ENCODE measurements at regions not wholly inside any gene's neighbourhood (a gene's known extent, or its start where the extent isn't known, plus 50 kb on each side); places are given as distances from the start of the nearest gene placed in this dataset.

DNA sequence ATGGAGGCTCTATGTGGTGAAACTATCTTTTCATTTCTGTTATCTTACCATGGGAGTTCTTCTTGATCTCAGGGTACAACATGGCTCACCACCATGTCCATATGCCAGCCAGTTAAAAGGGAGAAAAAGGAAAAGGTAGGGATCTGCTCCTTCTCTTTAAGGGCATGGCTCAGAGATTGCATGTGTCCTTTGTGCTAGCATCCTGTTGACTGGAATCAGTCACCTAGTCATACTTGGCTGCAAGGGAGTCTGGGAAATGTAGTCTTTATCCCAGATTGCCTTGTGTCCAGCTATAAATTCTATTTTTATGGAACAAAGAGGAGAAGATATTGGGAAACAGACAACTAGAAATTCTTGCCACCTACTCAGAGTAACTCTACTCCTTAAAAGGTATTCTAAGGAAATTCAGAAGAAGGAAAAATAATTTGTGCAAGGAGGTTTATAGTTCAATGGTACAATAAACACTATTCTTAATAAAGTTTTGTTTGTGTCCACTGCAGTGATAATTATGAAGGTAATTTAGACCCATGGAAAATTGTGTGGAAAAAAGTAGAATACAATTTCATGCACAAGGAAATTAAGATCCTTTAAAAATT lies 86.4 kb upstream of the RPH3A start:
- Histone ChIP-seq H3K36me3 (ENCODE audit: insufficient read depth, low read length) (no peaks in the 10 kb centered on the region), H4K20me1 (ENCODE audit: insufficient read depth) (no peaks in the 10 kb centered on the region), H3K9ac (ENCODE audit: low read length) (no peak overlapping the region), H3K79me2 (replicated peaks; ENCODE audit: insufficient read depth, low read length) (no peaks in the 10 kb centered on the region), H3K9me2 (ENCODE audit: insufficient read depth, low read length) (no peaks in the 10 kb centered on the region), H3K27me3 (ENCODE audit: insufficient read depth, low read depth, low read length) (no peaks in the 10 kb centered on the region), H3K27ac (ENCODE audit: low read length) (no peak overlapping the region), H3K4me3 (ENCODE audit: low read length) (no peak overlapping the region), H3K4me2 (ENCODE audit: low read length) (no peak overlapping the region), H3F3A (ENCODE audit: insufficient read depth, low read length, poor library complexity, severe bottlenecking) (no peaks in the 10 kb centered on the region), H3K9me3 (ENCODE audit: low read length) (no peaks in the 10 kb centered on the region), H2AFZ (ENCODE audit: low read depth, low read length) (no peak overlapping the region)
- no peak for TF ChIP-seq RAD21 (conservative IDR thresholded peaks at IDR 0.05)
- TF ChIP-seq, protein P1, sequence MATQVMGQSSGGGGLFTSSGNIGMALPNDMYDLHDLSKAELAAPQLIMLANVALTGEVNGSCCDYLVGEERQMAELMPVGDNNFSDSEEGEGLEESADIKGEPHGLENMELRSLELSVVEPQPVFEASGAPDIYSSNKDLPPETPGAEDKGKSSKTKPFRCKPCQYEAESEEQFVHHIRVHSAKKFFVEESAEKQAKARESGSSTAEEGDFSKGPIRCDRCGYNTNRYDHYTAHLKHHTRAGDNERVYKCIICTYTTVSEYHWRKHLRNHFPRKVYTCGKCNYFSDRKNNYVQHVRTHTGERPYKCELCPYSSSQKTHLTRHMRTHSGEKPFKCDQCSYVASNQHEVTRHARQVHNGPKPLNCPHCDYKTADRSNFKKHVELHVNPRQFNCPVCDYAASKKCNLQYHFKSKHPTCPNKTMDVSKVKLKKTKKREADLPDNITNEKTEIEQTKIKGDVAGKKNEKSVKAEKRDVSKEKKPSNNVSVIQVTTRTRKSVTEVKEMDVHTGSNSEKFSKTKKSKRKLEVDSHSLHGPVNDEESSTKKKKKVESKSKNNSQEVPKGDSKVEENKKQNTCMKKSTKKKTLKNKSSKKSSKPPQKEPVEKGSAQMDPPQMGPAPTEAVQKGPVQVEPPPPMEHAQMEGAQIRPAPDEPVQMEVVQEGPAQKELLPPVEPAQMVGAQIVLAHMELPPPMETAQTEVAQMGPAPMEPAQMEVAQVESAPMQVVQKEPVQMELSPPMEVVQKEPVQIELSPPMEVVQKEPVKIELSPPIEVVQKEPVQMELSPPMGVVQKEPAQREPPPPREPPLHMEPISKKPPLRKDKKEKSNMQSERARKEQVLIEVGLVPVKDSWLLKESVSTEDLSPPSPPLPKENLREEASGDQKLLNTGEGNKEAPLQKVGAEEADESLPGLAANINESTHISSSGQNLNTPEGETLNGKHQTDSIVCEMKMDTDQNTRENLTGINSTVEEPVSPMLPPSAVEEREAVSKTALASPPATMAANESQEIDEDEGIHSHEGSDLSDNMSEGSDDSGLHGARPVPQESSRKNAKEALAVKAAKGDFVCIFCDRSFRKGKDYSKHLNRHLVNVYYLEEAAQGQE (IDR thresholded peaks at IDR 0.05; ENCODE audit: borderline replicate concordance): no peak
- no peak for TF ChIP-seq POLR2AphosphoS5 (IDR thresholded peaks at IDR 0.05)
- TF ChIP-seq, protein P2, sequence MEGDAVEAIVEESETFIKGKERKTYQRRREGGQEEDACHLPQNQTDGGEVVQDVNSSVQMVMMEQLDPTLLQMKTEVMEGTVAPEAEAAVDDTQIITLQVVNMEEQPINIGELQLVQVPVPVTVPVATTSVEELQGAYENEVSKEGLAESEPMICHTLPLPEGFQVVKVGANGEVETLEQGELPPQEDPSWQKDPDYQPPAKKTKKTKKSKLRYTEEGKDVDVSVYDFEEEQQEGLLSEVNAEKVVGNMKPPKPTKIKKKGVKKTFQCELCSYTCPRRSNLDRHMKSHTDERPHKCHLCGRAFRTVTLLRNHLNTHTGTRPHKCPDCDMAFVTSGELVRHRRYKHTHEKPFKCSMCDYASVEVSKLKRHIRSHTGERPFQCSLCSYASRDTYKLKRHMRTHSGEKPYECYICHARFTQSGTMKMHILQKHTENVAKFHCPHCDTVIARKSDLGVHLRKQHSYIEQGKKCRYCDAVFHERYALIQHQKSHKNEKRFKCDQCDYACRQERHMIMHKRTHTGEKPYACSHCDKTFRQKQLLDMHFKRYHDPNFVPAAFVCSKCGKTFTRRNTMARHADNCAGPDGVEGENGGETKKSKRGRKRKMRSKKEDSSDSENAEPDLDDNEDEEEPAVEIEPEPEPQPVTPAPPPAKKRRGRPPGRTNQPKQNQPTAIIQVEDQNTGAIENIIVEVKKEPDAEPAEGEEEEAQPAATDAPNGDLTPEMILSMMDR (IDR thresholded peaks at IDR 0.05; ENCODE audit: poor library complexity, severe bottlenecking): no peak
- no peak for TF ChIP-seq SMC3 (conservative IDR thresholded peaks at IDR 0.05; ENCODE audit: poor library complexity)
- no peak for TF ChIP-seq EZH2 (IDR thresholded peaks at IDR 0.05; ENCODE audit: borderline replicate concordance, insufficient read depth, low read length, poor library complexity, severe bottlenecking)
- no peak for TF ChIP-seq TAF1 (IDR thresholded peaks at IDR 0.05; ENCODE audit: low read depth)
- TF ChIP-seq MXI1 (conservative IDR thresholded peaks at IDR 0.05; ENCODE audit: poor library complexity, severe bottlenecking): no peak
- TF ChIP-seq EP300 (conservative IDR thresholded peaks at IDR 0.05; ENCODE audit: poor library complexity, severe bottlenecking): no peak

DNA sequence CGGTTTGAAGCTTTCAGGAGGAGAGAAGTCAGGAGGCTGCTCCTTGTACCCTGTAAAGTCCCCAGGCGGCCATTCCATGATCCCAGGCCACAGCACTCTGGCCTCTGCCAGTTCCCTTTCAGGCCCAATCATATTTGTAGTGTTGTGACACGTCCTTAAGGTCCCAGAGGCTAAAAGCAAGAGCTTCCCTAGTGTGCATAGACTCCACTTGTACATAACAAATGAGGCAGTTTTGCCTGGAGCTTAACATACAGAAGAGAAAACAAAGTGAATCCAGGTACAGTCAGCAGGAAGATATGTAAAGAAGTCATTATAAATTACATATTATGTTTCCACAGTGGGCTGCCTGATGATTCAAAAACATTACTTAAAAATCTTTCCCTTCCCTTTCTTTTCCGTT lies 81.1 kb upstream of the RPH3A start:
- Histone ChIP-seq H3K27me3 (ENCODE audit: insufficient read depth, low read depth, low read length) (no peaks in the 10 kb centered on the region), H3F3A (ENCODE audit: insufficient read depth, low read length, poor library complexity, severe bottlenecking) (no peaks in the 10 kb centered on the region), H3K27ac (ENCODE audit: low read length) (no peak overlapping the region), H3K79me2 (replicated peaks; ENCODE audit: insufficient read depth, low read length) (no peaks in the 10 kb centered on the region), H3K36me3 (ENCODE audit: insufficient read depth, low read length) (no peaks in the 10 kb centered on the region), H3K9ac (ENCODE audit: low read length) (no peak overlapping the region), H3K4me3 (ENCODE audit: low read length) (no peak overlapping the region), H3K9me3 (ENCODE audit: low read length) (no peaks in the 10 kb centered on the region), H4K20me1 (ENCODE audit: insufficient read depth) (no peaks in the 10 kb centered on the region), H2AFZ (ENCODE audit: low read depth, low read length) (no peak overlapping the region), H3K4me2 (ENCODE audit: low read length) (no peak overlapping the region), H3K9me2 (ENCODE audit: insufficient read depth, low read length) (no peaks in the 10 kb centered on the region)
- TF ChIP-seq, protein P1 (IDR thresholded peaks at IDR 0.05; ENCODE audit: borderline replicate concordance): no peak
- TF ChIP-seq TAF1 (IDR thresholded peaks at IDR 0.05; ENCODE audit: low read depth) (no peak), EP300 (conservative IDR thresholded peaks at IDR 0.05; ENCODE audit: poor library complexity, severe bottlenecking) (no peak), POLR2AphosphoS5 (IDR thresholded peaks at IDR 0.05) (no peak), RAD21 (conservative IDR thresholded peaks at IDR 0.05) (no peak), EZH2 (IDR thresholded peaks at IDR 0.05; ENCODE audit: borderline replicate concordance, insufficient read depth, low read length, poor library complexity, severe bottlenecking) (no peak), SMC3 (conservative IDR thresholded peaks at IDR 0.05; ENCODE audit: poor library complexity) (no peak), MXI1 (conservative IDR thresholded peaks at IDR 0.05; ENCODE audit: poor library complexity, severe bottlenecking) (no peak)
- TF ChIP-seq, protein P2 (IDR thresholded peaks at IDR 0.05; ENCODE audit: poor library complexity, severe bottlenecking): no peak
